NCI-H1694 (cell line): ENCODE measurements at regions not wholly inside any gene's neighbourhood (a gene's known extent, or its start where the extent isn't known, plus 50 kb on each side); places are given as distances from the start of the nearest gene placed in this dataset.

Source experiments
- DNase-seq: peaks from one replicate; lab custom pipeline; 2025; lab: John Stamatoyannopoulos, UW

- DNase-seq = no peak
These were observed 118.3 kb upstream of the ADAMTS18 start for GRCh38 chr16:77553130-77553529.

GRCh38 chr16:77555126-77555525 lies 120.3 kb upstream of the ADAMTS18 start:
- DNase-seq = no peak

GRCh38 chr16:77555791-77556190 lies 121.0 kb upstream of the ADAMTS18 start:
- no peak for DNase-seq

GRCh38 chr16:77556201-77556873 lies 121.5 kb upstream of the ADAMTS18 start:
- DNase-seq = no peak

- no peak for DNase-seq
These were observed 122.6 kb upstream of the ADAMTS18 start for GRCh38 chr16:77557385-77557784.

- DNase-seq = no peak
These were observed 124.0 kb upstream of the ADAMTS18 start for GRCh38 chr16:77558786-77559185.

GRCh38 chr16:77562497-77562896 lies 127.7 kb upstream of the ADAMTS18 start:
- DNase-seq = no peak

GRCh38 chr16:77564791-77565390 lies 130.1 kb upstream of the ADAMTS18 start:
- DNase-seq = no peak

- DNase-seq = no peak
These were observed 134.6 kb upstream of the ADAMTS18 start for GRCh38 chr16:77569406-77569805.

GRCh38 chr16:77570574-77570973 lies 135.7 kb upstream of the ADAMTS18 start:
- no peak for DNase-seq

GRCh38 chr16:77571115-77571862 lies 136.5 kb upstream of the ADAMTS18 start:
- DNase-seq = no peak

GRCh38 chr16:77574867-77575624 lies 140.2 kb upstream of the ADAMTS18 start:
- no peak for DNase-seq

GRCh38 chr16:77579351-77579891 lies 142.9 kb upstream of the NUDT7 start:
- DNase-seq = peak; percentile 14

GRCh38 chr16:77581706-77582105 lies 140.6 kb upstream of the NUDT7 start:
- no peak for DNase-seq

GRCh38 chr16:77584205-77584859 lies 138.0 kb upstream of the NUDT7 start:
- peak; percentile 34 for DNase-seq

- DNase-seq = no peak
These were observed 136.7 kb upstream of the NUDT7 start for GRCh38 chr16:77585379-77586251.

GRCh38 chr16:77588389-77588788 lies 133.9 kb upstream of the NUDT7 start:
- DNase-seq = no peak

- DNase-seq = no peak
These were observed 133.1 kb upstream of the NUDT7 start for GRCh38 chr16:77589071-77589765.

GRCh38 chr16:77590707-77591106 lies 131.6 kb upstream of the NUDT7 start:
- no peak for DNase-seq

- no peak for DNase-seq
These were observed 131.0 kb upstream of the NUDT7 start for GRCh38 chr16:77591347-77591746.
